GM21737 (cell line): ENCODE measurements at regions not wholly inside any gene's neighbourhood (a gene's known extent, or its start where the extent isn't known, plus 50 kb on each side); places are given as distances from the start of the nearest gene placed in this dataset.

ENCODE experiments used
- ATAC-seq: cut with Tn5 transposase; IDR thresholded peaks from one replicate; pipeline ENCODE4 v1.9.1; 2021; ENCODE audit warnings: mild to moderate bottlenecking, moderate library complexity; ENCODE audit not compliant: unreplicated experiment

GRCh38 chr2:576292-576691, 100.9 kb downstream of the TMEM18 start:
- ATAC-seq = no peak

- ATAC-seq = no peak
Measured at GRCh38 chr2:575727-576236, 101.4 kb downstream of the TMEM18 start.

- ATAC-seq = no peak
Measured at GRCh38 chr2:575030-575726, 102.0 kb downstream of the TMEM18 start.

GRCh38 chr2:573805-574392, 103.3 kb downstream of the TMEM18 start:
- no peak for ATAC-seq

GRCh38 chr2:573025-573424, 104.2 kb downstream of the TMEM18 start:
- ATAC-seq = no peak

- ATAC-seq = no peak
Measured at GRCh38 chr2:569681-570080, 107.5 kb downstream of the TMEM18 start.

- no peak for ATAC-seq
Measured at GRCh38 chr2:568639-569235, 108.5 kb downstream of the TMEM18 start.

- ATAC-seq = no peak
Measured at GRCh38 chr2:567865-568638, 109.2 kb downstream of the TMEM18 start.

- no peak for ATAC-seq
Measured at GRCh38 chr2:567496-567864, 109.7 kb downstream of the TMEM18 start.

GRCh38 chr2:566379-567313, 110.6 kb downstream of the TMEM18 start:
- ATAC-seq = no peak

GRCh38 chr2:564471-565181, 112.6 kb downstream of the TMEM18 start:
- ATAC-seq = no peak

GRCh38 chr2:563512-563911, 113.7 kb downstream of the TMEM18 start:
- ATAC-seq = no peak

- ATAC-seq = no peak
Measured at GRCh38 chr2:562391-563364, 114.5 kb downstream of the TMEM18 start.

- no peak for ATAC-seq
Measured at GRCh38 chr2:558879-559278, 118.3 kb downstream of the TMEM18 start.

GRCh38 chr2:558302-558642, 118.9 kb downstream of the TMEM18 start:
- no peak for ATAC-seq

- no peak for ATAC-seq
Measured at GRCh38 chr2:557635-558301, 119.4 kb downstream of the TMEM18 start.

GRCh38 chr2:556485-556884, 120.7 kb downstream of the TMEM18 start:
- ATAC-seq = no peak
